HG03135 (cell line): ENCODE measurements at regions not wholly inside any gene's neighbourhood (a gene's known extent, or its start where the extent isn't known, plus 50 kb on each side); places are given as distances from the start of the nearest gene placed in this dataset.

Source experiments
- ATAC-seq: cut with Tn5 transposase; IDR thresholded peaks from one replicate; pipeline ENCODE4 v1.9.1; 2021; ENCODE audit warnings: mild to moderate bottlenecking, moderate library complexity; ENCODE audit not compliant: unreplicated experiment

DNA sequence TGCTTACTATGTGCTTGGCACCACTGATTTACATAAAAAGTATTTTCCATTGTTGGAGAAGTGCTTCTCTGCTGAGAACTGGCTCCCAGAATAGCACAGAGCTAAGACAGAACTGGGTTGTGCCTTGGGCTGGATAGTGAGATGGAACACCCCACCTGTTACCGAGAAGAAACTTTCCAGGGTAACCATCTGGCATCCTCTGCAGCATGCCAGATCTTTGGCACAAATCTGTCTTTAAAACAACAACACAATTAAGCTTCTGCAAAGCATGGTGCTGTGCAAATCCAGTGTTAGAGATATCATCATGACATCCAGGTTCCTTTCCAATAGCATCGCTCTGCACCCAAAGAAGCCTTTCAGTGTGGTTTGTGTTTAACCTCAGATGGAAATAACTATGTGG is 202.5 kb upstream of the RFC3 start:
- no peak for ATAC-seq

DNA sequence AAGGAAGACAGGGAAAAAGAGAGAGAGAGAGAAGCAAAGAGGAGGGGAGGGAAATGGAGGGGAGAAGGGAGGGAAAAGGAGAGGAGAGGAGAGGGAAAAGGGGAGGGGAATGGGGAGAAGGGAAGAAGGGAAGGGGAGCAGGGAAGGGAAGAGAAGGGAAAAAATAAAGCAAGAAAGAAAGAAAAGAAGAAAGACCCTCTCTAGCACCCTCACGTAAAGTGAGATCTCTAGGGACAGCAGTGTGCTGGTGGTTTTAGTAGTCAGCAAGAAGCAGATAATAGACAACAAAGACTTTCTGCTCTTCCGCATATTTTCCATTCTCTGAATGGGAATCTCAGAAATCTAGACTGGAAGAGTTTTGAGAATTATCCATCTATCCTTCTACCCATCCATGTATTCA is 201.8 kb upstream of the RFC3 start:
- ATAC-seq: no peak

DNA sequence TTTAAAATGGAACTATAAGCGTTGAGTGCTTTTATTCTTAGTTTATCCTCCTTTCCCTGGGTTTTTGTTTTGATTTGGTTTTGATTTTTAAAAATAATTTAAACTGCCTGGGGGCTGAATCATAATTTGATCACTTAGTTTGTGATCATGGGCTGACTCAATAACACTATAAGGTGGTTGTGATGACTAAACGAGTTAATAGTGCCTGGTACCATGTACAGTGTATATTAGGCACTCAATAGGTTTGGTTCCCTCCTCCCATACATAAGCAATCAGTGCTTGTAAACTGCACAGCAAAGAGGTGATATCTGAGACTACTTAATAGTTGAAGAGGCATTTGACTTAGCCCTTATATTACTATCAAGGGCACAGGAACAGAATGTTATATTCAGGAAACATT is 200.9 kb upstream of the RFC3 start:
- no peak for ATAC-seq

DNA sequence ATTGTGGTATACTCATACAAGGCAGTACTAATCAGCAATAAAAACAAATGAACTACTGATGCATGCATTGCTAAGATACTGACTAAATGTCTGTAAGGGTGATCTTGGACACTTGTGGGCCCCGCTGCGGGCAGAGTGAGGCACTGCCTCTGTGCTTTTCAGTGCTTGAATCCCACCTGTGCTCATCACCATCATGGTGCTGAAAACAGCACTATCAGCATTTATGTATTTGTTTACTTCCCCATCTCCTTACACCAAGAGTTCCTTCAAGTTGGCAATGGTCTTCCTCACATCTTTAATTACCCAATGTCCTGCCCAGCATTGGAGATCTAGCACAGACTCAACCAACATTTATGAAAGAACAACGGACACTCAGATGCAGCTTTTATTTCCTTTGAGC is 193.7 kb upstream of the RFC3 start:
- no peak for ATAC-seq

DNA sequence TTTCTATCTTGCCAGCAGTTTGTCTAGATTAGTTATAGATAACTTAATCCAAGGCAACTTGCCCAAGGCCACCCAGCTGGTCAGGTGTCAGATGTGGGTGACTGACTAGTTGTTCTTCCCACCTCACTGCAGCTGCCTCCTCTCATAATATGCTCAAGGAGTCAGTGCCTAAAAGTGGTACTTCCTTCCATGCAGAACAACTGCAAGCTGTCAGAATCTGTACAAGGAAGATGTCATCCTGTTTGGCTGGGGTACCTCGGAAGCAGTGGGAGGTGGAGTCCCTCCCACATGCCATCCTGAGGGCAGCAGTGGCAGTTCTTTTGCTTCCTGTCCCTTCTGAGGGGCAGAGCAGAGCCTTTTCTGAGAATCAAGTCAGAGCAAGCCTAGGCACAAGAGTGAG is 193.2 kb upstream of the RFC3 start:
- ATAC-seq: no peak

DNA sequence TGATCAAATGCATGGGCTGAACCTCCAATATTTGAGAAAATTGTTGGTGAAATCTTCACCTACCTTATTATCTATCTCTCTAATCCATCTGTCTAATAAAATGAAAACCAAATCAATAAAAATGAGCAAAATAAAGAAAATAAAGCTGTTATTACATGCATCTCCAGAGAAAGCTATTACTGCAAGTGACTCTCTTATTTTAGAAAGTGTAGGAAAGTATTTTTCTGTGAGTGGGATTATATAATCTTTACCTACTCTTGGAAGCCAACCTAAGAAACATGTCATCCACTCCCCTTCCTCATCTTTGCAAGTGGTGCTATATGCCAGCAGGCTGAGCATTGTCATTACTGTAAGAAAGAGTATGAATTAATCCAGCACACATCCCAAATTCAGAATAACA is 191.5 kb upstream of the RFC3 start:
- no peak for ATAC-seq

DNA sequence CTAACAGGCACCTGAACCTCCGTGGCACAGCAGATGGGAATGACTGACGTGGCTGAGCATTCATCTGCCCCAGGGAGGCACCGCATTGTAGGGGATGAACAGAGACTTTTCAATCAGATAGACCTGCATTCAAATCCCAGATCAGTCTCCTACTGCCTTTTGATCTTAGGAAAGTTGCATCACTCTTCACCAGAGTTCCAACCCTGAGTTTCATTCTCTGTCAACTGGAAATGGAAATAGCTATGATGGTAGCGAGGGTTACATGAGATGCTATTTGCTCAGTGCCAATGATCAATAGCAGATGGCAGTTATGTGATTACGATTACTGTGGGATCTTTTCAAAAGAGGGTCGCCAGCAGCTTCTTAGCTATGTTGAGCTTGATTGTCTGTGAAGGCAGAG is 189.3 kb upstream of the RFC3 start:
- ATAC-seq: no peak

DNA sequence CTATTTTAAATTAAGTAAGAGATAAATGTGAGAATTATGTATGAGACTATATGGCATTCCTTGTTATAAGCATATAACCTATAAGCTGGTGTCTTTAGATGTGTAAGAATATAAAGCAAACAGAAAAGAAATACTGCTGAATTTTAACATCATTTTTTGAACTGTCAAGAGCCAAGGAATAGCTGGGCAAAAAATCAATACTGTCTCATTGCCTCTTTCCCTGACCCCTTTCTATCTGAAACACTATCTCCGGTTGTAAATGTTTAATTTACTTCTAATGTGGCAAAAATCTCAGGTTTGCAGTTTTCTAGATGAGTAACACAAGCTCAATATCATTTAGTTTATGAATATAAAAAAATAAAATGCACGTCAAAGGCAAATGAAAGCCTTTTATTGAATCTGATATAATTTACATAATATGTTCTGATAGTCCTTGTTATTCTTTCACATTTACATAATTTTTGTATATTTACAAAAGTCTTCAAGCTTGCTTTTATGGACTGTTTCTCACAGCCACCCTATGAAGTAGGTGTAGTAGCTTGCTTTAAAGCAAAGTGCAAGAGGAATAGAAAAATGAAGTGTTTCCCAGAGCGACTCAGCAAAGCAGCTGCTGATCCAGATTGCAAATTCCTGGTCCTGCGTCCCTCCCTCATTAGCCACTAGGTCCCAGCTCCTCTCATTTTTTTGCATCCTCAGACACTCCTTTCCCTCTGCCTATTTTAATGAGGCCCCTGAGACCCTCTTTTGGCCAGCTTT is 188.2 kb upstream of the RFC3 start:
- no peak for ATAC-seq

DNA sequence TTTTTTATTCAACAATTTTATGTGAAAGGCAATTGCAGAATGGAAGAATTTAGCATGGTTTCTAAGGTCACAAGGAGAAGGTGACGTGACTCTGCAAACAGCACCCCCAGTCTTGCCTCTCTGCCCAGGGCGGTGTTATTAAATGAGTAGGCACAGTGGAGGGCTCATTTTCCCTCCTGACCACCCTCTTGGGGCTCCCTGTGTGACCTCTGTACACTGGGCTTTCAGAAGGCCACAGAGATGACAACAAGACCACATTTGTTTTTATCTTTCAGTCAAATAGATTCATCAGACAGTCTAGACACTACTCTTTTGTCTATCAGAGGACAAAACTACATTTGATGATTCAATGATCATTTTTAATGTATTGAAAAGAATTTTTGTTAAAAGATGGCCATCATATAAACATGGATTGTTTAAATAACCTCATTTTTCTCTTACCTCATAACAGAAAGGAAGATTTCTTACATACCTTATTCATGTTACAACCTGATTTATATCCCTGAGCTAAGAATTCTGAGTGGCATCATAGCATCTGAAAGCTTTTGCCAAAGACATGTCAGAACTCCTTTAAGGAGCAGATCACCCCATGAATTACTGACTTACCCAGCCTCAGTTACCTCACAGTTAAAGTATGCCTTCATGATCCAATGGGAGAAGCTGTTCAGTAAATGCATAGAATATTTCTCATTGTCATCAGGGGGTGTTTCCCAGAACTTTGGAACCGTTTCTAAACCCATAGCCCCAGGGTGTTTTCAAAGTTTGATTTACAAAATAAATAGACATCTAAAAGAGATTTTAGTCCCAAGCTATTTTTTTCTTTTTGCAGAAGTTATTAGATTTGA is 184.0 kb upstream of the RFC3 start:
- ATAC-seq: no peak

DNA sequence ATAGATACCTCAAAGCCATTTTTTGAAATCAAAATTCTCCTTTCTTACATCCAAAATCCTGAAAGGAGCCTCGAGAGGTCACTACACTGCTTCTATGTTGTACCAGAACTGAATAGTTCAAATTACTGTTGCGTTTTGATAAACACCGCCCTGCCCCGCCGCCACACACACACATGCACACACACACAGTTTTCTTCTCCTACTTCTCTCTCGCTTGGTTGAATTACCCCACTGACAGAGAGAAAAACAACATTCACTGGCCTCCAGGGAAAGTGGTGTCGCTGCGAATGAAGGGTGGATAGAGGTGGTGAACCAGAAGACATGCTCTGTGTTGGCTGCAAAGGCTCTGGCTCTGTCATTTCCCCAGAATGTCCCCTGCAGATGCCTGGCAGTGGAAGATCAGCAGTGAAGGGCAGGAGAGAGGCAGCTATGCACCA is 183.4 kb upstream of the RFC3 start:
- ATAC-seq: no peak

DNA sequence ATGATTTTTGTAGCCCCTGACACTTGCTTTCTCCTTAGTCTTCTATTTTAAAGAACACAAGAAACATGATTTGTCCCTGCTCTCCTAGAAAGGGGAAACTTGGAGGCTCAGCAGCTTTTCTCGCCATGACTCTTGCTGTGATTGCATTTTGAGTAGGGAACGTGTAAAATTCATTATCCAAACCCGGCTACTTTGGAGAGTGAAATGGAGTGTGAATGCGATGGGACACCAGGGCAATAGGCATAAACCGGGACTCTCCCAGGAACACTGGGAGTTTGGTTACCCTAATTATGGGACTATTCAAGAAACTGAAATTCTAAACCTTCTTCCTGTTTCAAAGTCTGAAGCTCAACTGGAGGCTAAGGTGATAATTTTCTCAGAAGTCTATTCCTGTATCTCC is 181.7 kb upstream of the RFC3 start:
- no peak for ATAC-seq

DNA sequence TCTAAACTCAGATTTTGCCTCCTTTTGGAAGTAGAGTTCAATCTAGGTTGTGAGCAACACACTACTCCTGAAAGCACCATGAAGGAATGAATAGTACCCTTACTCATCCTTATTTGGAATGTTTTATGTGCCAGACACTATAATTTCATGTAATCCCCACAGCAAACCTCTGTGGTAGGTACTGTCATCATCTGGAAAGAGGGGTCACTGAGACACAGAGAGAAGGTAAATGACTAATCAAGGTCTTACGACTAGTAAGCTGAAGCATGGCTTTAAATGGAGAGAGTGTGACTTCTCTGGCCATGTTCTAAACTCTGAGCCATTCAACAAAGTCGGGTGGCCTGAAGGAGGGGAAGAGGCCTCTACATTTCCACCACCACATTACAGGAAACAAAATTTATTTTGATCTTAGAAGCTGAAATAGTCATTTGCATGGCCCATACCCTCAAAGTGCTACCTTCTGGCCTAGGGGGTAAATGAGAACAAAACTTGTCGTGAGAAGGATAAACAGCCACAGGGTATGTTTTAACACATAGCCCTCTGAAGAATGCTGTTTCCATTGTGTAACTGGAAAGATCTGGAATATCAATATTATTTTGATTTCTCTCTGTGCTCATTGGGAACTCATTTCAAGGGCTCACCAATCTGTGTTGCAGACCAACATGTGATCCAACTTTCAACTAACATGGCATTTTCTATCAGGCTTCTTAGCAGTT is 180.8 kb upstream of the RFC3 start:
- no peak for ATAC-seq

DNA sequence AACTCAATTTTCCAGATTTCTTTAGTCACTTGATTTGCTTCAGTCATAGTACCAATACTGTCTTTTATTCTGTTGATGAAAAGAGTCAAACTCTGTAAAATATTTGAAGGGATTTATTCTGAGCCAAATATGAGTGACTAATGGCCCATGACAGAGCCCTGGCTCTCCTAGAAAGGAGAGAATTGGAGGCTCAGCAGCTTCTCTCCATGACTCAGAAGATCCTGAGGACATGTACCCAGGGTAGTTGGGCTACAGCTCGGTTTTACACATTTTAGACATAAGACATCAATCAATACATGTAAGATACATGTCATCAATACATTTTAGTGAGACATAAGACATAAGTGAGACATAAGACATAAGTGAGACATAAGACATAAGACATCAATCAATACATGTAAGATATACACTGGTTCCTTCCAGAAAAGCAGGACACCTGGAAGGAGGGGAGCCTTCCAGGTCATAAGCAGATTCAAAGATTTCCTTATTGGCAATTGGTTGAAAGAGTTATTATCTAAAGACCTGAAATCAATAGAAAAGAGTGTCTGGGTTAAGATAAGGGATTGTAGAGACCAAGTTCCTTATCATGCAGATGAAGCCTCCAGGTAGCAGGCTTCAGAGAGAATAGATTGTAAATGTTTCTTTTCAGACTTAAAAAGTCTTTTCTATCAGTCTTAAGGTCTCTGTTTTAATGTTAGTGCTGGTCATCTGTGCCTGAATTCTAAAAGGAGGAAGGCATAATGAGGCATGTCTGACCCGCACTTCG is 179.8 kb upstream of the RFC3 start:
- no peak for ATAC-seq

DNA sequence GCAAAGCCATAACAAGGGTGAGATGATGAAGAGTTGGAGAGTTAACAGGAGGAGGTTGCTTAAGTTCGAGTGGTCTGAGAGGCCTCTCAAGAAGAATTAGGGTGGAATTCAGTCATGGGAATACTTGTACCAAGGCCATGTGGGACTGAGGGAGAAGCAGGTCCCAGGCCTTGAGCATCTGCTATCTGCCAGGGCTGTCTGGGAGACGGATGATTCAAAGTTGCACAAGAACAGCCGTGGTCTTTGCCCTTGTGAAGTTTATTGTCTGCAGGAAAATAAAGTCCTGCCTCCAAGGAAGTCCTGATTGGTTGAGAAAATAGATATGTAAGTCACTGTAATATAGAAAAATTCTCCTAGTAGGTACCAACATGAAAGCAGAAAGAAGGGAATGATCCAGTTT is 178.8 kb upstream of the RFC3 start:
- no peak for ATAC-seq

DNA sequence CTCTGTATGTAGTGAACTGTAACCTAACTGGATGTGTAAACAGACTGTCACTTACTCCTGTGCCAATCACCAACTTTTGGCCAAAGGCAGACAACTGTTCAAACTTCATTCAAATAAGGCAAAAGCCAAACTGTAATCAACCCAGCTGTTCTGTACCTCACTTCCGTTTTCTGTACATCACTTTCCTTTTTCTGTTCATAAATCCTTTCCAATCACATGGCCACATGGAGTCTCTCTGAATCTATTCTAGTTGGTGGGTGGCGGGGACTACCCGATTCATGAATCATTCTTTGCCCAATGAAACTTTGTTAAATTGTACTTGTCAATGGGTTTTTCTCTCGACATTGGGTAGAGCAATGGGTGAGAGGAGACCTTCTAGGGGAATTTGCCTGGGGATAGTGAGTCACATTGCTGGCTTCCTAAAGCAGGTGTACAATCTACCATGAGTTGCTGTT is 178.3 kb upstream of the RFC3 start:
- ATAC-seq: peak; percentile 56

DNA sequence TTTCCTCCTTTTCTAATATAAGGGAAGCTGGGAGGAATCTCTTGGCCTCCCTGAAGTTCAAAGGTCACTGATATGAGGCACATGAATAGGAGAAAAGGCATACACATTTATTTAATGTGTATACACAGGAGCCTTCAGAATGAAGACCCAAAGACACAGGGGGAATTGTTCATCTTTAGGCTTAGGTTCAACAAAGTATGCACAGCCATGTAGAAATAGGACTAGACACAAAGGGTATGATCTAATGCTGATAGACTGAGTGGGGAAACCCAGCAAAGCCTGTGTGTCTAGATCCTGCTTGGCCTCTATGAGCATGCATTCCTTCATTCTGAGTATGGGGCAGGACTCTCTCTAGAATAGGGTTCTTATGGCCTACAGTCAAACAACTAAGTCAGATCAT is 177.1 kb upstream of the RFC3 start:
- no peak for ATAC-seq

DNA sequence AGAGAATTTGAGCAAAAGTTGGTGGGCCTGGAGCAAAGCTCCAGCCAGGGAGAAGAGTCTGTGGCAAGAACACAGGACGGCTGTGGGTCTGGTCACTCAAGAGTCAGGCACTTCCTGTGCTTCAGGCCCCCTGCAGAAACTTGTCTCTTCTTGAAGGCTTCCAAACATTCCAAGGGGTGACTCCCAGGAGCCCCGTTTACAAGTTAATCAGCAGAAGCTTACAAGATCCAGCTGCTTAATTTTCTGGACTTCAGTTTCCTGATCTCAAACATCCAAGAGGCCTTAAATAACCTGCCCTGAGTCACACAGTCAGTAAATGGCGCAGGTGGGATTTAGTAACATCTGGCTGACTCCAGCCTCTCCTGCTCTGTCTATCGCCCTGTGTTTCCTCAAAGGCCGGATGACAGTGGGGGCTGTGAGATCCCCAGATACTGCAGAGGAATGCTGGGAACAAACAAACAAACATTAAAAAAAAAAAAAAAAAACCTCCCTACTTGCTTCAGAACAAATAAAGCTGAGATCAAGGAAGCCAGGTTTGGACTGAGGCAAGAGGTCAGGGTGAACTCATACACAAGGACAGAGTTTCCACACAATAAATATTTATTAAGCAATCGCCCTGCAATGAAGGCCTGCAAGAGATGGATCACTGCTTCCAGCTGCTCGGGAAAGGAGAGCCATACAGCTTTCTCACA is 175.4 kb upstream of the RFC3 start:
- no peak for ATAC-seq

DNA sequence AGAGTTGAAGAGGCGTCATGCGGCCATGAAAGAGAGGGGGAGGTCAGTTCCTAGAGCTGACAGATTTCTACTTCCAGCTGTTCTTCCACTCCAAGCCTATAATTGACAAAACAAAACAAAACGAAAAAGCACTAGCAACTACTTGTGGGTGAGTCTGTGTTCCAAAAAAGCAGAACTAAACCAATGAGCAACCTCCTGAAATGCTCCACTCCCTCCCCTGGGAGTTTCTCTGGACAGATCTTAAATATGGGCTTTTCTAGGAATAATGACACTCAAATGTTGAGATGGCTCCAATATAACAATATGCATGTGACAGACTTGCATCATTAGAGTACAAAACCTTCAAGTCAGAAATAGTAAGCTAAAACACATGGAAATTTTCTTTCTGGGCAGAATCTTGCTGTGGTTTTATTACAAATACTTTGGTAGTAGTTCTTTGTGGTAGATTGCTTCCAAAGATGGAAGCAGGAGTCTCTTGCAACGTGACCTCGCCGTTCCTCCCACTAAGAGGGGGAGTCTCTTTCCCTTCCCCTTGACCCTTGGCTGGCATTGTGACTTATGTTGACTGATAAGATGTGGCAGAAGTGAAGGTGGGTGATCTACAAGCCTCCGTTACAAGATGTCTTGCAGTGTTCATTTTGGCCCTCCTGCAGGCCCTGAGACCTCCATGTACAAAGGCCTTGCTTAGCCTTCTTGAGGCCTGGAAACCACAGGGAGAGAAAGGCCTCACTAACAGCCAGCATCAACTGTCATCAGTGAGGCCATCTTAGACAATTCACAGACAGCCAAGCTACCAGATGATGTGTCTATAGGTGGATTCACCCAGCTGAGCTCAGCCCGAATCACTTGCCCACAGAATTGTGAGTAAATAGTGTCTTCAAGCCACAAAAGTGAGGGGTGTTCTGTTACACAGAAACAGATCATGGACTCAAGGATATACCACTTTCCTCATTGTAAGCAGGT is 173.1 kb upstream of the RFC3 start:
- ATAC-seq: no peak
